ENCODE measurements at regions not wholly inside any gene's neighbourhood (a gene's known extent, or its start where the extent isn't known, plus 50 kb on each side); places are given as distances from the start of the nearest gene placed in this dataset.

GRCh38 chr3:177530908-177531307 lies 333.6 kb upstream of the TBL1XR1 start:
- ChIA-PET CTCF (no interaction called here), POLR2A (no interaction called here)

- ChIA-PET CTCF (no interaction called here), POLR2A (no interaction called here)
These were observed 339.6 kb upstream of the TBL1XR1 start for GRCh38 chr3:177536873-177537272.

GRCh38 chr3:177537612-177538011 lies 340.3 kb upstream of the TBL1XR1 start:
- ChIA-PET POLR2A (no interaction called here), CTCF (no interaction called here)

- POLR2A ChIA-PET, result interaction anchor here (0.6 kb wide), 1 partner anchor 115 kb away, joined by 3 read pairs; no protein-coding TSS in a partner anchor
- CTCF ChIA-PET, result no interaction called here
These were observed 340.9 kb upstream of the TBL1XR1 start for GRCh38 chr3:177538048-177538749.

GRCh38 chr3:177538750-177539730 lies 341.8 kb upstream of the TBL1XR1 start:
- ChIA-PET POLR2A (no interaction called here), CTCF (no interaction called here)

- ChIA-PET CTCF (no interaction called here), POLR2A (no interaction called here)
These were observed 344.3 kb upstream of the TBL1XR1 start for GRCh38 chr3:177541541-177541940.

GRCh38 chr3:177545964-177546363 lies 348.7 kb upstream of the TBL1XR1 start:
- ChIA-PET CTCF (no interaction called here), POLR2A (no interaction called here)

- ChIA-PET CTCF (no interaction called here), POLR2A (interaction anchor here (0.7 kb wide), 1 partner anchor 767 kb away, joined by 3 read pairs; no protein-coding TSS in a partner anchor)
These were observed 350.5 kb upstream of the TBL1XR1 start for GRCh38 chr3:177547711-177548350.

GRCh38 chr3:177550667-177551066 lies 353.4 kb upstream of the TBL1XR1 start:
- POLR2A ChIA-PET, result no interaction called here

GRCh38 chr3:177551431-177551836 lies 354.2 kb upstream of the TBL1XR1 start:
- CTCF ChIA-PET, result no interaction called here
- POLR2A ChIA-PET, result no interaction called here

More at GRCh38 chr3:177550667-177551066, 353.4 kb upstream of the TBL1XR1 start:
- CTCF ChIA-PET, result no interaction called here

- POLR2A ChIA-PET, result no interaction called here
These were observed 354.8 kb upstream of the TBL1XR1 start for GRCh38 chr3:177552051-177552450.

GRCh38 chr3:177553012-177553411 lies 355.7 kb upstream of the TBL1XR1 start:
- POLR2A ChIA-PET, result no interaction called here
- CTCF ChIA-PET, result no interaction called here

More at GRCh38 chr3:177552051-177552450, 354.8 kb upstream of the TBL1XR1 start:
- CTCF ChIA-PET, result interaction anchor here (0.6 kb wide), 1 partner anchor 91 kb away, joined by 4 read pairs; no protein-coding TSS in a partner anchor

GRCh38 chr3:177553579-177553978 lies 356.3 kb upstream of the TBL1XR1 start:
- POLR2A ChIA-PET, result no interaction called here

GRCh38 chr3:177554895-177555759 lies 357.8 kb upstream of the TBL1XR1 start:
- ChIA-PET CTCF (no interaction called here), POLR2A (no interaction called here)

More at GRCh38 chr3:177553579-177553978, 356.3 kb upstream of the TBL1XR1 start:
- CTCF ChIA-PET, result no interaction called here

- POLR2A ChIA-PET, result interaction anchor here (0.6 kb wide), 1 partner anchor 123 kb away, joined by 3 read pairs; no protein-coding TSS in a partner anchor
- CTCF ChIA-PET, result no interaction called here
These were observed 360.3 kb upstream of the TBL1XR1 start for GRCh38 chr3:177557548-177557947.

GRCh38 chr3:177561365-177561764 lies 364.1 kb upstream of the TBL1XR1 start:
- ChIA-PET POLR2A (no interaction called here), CTCF (no interaction called here)

- POLR2A ChIA-PET, result no interaction called here
- CTCF ChIA-PET, result no interaction called here
These were observed 364.6 kb upstream of the TBL1XR1 start for GRCh38 chr3:177561769-177562392.

- CTCF ChIA-PET, result interaction anchor here (0.6 kb wide), 1 partner anchor 148 kb away, joined by 3 read pairs; no protein-coding TSS in a partner anchor
- POLR2A ChIA-PET, result no interaction called here
These were observed 366.0 kb upstream of the TBL1XR1 start for GRCh38 chr3:177563243-177563780.

- CTCF ChIA-PET, result interaction anchor here (0.6 kb wide), 1 partner anchor 148 kb away, joined by 3 read pairs; no protein-coding TSS in a partner anchor
- POLR2A ChIA-PET, result no interaction called here
These were observed 366.5 kb upstream of the TBL1XR1 start for GRCh38 chr3:177563792-177564191.
